KMS-11 (cell line): ENCODE measurements at regions not wholly inside any gene's neighbourhood (a gene's known extent, or its start where the extent isn't known, plus 50 kb on each side); places are given as distances from the start of the nearest gene placed in this dataset.

ENCODE experiments used
- H2AFZ ChIP-seq: fragments of 200-600 bp; sonication (generic); 2 replicates; pipeline ENCODE4 v1.6.1; 2016; ENCODE audit warnings: antibody characterized with exemption, mixed run types, low read depth
- H3K27ac ChIP-seq: fragments of 200-600 bp; sonication (generic); 2 replicates; pipeline ENCODE4 v1.6.1; 2016; ENCODE audit warnings: mild to moderate bottlenecking, mixed run types
- H3K27me3 ChIP-seq: fragments of 200-600 bp; sonication (generic); 2 replicates; pipeline ENCODE4 v1.6.1; 2017; ENCODE audit warnings: mild to moderate bottlenecking, low read depth, mixed run types, moderate library complexity; ENCODE audit not compliant: insufficient read depth
- H3K36me3 ChIP-seq: fragments of 200-600 bp; sonication (generic); 2 replicates; pipeline ENCODE4 v1.6.1; 2017; ENCODE audit warnings: mild to moderate bottlenecking, mixed run types; ENCODE audit not compliant: insufficient read depth
- H3K4me1 ChIP-seq: fragments of 200-600 bp; sonication (generic); 2 replicates; pipeline ENCODE4 v1.6.1; 2016; ENCODE audit warnings: mild to moderate bottlenecking, low read depth, mixed run types; ENCODE audit not compliant: poor library complexity, severe bottlenecking
- H3K4me2 ChIP-seq: fragments of 200-600 bp; sonication (generic); 2 replicates; pipeline ENCODE4 v1.7.0; 2016; ENCODE audit warnings: mild to moderate bottlenecking, mixed run types
- H3K4me3 ChIP-seq: fragments of 200-600 bp; sonication (generic); IDR thresholded peaks from 2 replicates; pipeline ENCODE4 v1.6.1; 2017; ENCODE audit warnings: low read depth, low read length, mixed read lengths; ENCODE audit not compliant: insufficient read depth
- H3K79me2 ChIP-seq: fragments of 200-600 bp; sonication (generic); 2 replicates; pipeline ENCODE4 v1.6.1; 2016; ENCODE audit warnings: low read depth, mixed run types; ENCODE audit not compliant: insufficient read depth
- H3K9ac ChIP-seq: fragments of 200-600 bp; sonication (generic); 2 replicates; pipeline ENCODE4 v1.6.1; 2016; ENCODE audit warnings: mild to moderate bottlenecking, mixed run types
- H4K20me1 ChIP-seq: fragments of 200-600 bp; sonication (generic); 2 replicates; pipeline ENCODE4 v1.6.1; 2016; ENCODE audit warnings: mild to moderate bottlenecking, mixed run types; ENCODE audit not compliant: insufficient read depth
- TF ChIP-seq, protein P1 (sequence below): fragments of 200-600 bp; sonication (generic); conservative IDR thresholded peaks from 2 replicates; pipeline ENCODE4 v1.6.1; 2017; ENCODE audit warnings: low read depth, mild to moderate bottlenecking, antibody characterized with exemption, low read length, moderate library complexity, mixed read lengths

- Histone ChIP-seq H3K27ac (no peak overlapping the region), H3K4me1 (no peaks in the 10 kb centered on the region), H3K27me3 (no peaks in the 10 kb centered on the region), H2AFZ (no peak overlapping the region), H3K36me3 (no peaks in the 10 kb centered on the region), H3K79me2 (no peaks in the 10 kb centered on the region), H3K4me3 (no peak overlapping the region), H3K4me2 (no peak overlapping the region), H3K9ac (no peak overlapping the region), H4K20me1 (no peaks in the 10 kb centered on the region)
- TF ChIP-seq, protein P1, sequence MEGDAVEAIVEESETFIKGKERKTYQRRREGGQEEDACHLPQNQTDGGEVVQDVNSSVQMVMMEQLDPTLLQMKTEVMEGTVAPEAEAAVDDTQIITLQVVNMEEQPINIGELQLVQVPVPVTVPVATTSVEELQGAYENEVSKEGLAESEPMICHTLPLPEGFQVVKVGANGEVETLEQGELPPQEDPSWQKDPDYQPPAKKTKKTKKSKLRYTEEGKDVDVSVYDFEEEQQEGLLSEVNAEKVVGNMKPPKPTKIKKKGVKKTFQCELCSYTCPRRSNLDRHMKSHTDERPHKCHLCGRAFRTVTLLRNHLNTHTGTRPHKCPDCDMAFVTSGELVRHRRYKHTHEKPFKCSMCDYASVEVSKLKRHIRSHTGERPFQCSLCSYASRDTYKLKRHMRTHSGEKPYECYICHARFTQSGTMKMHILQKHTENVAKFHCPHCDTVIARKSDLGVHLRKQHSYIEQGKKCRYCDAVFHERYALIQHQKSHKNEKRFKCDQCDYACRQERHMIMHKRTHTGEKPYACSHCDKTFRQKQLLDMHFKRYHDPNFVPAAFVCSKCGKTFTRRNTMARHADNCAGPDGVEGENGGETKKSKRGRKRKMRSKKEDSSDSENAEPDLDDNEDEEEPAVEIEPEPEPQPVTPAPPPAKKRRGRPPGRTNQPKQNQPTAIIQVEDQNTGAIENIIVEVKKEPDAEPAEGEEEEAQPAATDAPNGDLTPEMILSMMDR = no peak
Measured at GRCh38 chr6:90915224-90915915, 328.5 kb upstream of the MAP3K7 start.

DNA sequence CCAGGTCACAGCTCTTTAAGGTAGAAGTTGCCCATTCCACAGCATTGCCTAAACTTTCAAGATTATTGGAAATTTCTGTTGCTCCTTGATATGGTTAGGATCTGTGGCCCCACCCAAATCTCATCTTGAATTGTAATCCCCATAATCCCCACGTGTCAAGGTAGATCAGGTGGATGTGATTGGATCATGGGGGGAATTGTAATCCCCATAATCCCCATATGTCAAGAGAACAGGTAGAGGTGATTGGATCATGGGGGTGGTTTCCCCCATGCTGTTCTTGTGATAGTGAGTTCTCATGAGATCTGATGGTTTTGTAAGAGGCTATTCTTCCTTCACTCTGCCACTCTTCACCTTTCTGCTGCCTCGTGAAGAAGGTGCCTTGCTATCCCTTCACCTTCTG lies 327.4 kb upstream of the MAP3K7 start:
- TF ChIP-seq, protein P1 = no peak
- Histone ChIP-seq H3K79me2 (no peaks in the 10 kb centered on the region), H3K36me3 (no peaks in the 10 kb centered on the region), H3K9ac (no peak overlapping the region), H3K4me2 (no peak overlapping the region), H3K4me3 (no peak overlapping the region), H3K4me1 (no peaks in the 10 kb centered on the region), H2AFZ (no peak overlapping the region), H3K27ac (no peak overlapping the region), H4K20me1 (no peaks in the 10 kb centered on the region), H3K27me3 (no peaks in the 10 kb centered on the region)

GRCh38 chr6:90913266-90913960 lies 326.5 kb upstream of the MAP3K7 start:
- Histone ChIP-seq H3K4me1 (no peaks in the 10 kb centered on the region), H3K9ac (no peak overlapping the region), H3K27me3 (no peaks in the 10 kb centered on the region), H3K4me3 (no peak overlapping the region), H4K20me1 (no peaks in the 10 kb centered on the region), H3K79me2 (no peaks in the 10 kb centered on the region), H2AFZ (no peak overlapping the region), H3K27ac (no peak overlapping the region), H3K4me2 (no peak overlapping the region), H3K36me3 (no peaks in the 10 kb centered on the region)
- TF ChIP-seq, protein P1 = no peak

- Histone ChIP-seq H3K36me3 (no peaks in the 10 kb centered on the region), H3K4me3 (no peak overlapping the region), H3K27ac (no peak overlapping the region), H3K4me1 (no peaks in the 10 kb centered on the region), H3K9ac (no peak overlapping the region), H4K20me1 (no peaks in the 10 kb centered on the region), H3K79me2 (no peaks in the 10 kb centered on the region), H3K4me2 (no peak overlapping the region), H3K27me3 (no peaks in the 10 kb centered on the region), H2AFZ (no peak overlapping the region)
- TF ChIP-seq, protein P1 = no peak
Measured at GRCh38 chr6:90911642-90912041, 324.8 kb upstream of the MAP3K7 start.
